GM21825 (cell line): ENCODE measurements at regions not wholly inside any gene's neighbourhood (a gene's known extent, or its start where the extent isn't known, plus 50 kb on each side); places are given as distances from the start of the nearest gene placed in this dataset.
A peak's percentile ranks its signal among the peaks of the same experiment; 100 is the strongest.
"Not testable (repeated sequence)": the region's sequence is repeated elsewhere in the genome, so short reads cannot be mapped to it uniquely, and the experiment has no call there.

Experiments
- ATAC-seq: cut with Tn5 transposase; IDR thresholded peaks from one replicate; pipeline ENCODE4 v1.9.1; 2021; ENCODE audit warnings: mild to moderate bottlenecking, moderate library complexity; ENCODE audit not compliant: unreplicated experiment

DNA sequence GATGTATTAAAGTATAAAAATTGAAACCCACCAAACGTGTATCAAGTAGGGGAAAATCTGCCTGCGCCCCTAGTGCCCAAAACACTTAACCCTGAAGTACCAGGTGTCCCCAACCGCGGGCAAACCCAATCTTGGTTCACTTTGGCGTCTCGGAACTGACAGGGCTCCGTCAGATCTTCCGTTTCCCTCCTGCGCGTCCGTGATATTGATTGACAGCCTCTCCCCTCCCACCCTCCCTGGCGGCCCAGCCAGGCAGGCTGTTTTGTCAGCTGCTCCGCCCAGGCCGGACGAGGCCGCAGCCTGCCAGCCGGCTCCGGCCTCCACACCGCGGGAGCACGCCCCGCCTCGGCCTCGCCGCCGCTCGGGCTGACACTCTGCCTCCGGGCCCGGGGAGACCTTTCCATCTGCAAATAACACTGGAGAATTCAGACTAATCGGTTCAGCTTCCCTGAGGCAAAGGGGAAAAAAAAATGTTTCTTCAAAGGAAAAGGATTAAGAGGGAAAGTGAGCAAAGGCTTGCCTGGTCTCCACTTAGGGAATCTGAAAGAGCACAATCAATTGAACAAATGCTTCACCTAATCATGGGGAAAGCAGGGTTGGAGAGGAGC is 234.9 kb upstream of the MCHR2 start:
- peak; percentile 100 for ATAC-seq

DNA sequence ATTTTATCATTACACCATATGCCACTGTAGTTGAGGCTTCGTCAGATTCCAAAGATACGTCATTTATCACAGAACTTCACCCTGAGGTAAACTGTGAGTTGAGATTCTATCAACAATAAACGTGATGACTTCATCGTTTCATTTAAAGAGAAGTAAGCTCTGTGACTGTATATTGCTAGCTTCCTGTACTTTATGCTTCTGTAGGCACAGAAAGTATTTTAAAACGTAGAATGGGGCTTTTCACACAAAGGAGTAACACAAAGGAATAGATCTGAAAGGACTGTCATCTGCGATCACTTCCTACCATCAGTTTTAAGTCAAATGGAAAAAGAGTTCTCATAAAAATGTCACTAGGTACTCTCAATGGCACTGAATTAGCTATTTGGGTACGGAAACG is 234.4 kb upstream of the MCHR2 start:
- ATAC-seq, result peak; percentile 6

GRCh38 chr6:100226811-100227210 is 232.8 kb upstream of the MCHR2 start:
- no peak for ATAC-seq

DNA sequence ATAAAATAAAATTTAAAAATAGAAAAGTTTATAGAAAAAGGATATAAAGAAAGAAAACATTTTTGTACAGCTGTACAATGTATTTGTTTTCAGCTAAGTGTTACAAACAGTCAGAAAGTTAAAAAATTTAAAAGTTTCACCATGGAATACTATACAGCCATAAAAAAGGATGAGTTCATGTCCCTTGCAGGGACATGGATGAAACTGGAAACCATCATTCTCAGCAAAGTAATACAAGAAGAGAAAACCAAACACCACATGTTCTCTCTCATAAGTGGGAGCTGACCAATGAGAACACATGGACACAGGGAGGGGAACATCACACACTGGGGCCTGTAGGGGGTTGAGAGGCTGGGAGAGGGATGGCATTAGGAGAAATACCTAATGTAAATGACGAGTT is 229.9 kb upstream of the MCHR2 start:
- not testable (repeated sequence) for ATAC-seq

GRCh38 chr6:100220543-100220942 is 226.5 kb upstream of the MCHR2 start:
- ATAC-seq, result no peak

DNA sequence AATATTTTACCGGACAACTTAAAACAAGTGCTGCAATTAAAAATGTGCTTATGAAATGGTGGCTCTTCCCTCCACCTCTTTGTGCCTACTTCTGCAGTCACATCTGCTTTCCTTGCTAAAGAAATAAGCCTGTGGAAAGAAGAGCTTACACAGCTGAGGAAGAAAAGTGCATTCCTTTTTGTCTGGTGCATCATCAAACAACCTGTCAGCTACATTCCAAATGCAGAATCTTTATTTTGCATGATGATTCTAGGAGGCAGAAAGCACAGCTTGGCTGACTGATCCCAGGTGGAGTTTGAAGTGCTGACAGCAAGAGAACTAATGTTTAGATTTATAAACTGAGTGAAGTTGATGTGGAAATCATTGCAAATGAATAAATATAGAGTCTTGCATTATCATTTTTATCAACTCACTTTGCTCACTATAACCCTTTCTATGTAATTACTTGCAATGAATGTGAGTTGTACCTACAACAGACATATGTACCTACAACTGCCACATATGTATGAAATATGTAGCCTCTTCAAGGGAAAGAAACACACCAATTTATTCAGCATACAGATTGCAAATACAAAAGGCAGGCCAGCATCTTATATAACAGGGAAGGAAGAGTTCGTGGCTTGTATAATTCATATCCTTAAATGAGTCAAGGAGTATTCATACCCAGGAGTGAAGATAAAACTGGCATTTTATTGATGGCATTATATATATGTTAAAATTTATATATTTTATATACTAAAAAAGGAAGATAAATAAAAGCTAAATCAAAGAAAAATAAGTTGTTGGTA is 223.4 kb upstream of the MCHR2 start:
- ATAC-seq, result no peak

DNA sequence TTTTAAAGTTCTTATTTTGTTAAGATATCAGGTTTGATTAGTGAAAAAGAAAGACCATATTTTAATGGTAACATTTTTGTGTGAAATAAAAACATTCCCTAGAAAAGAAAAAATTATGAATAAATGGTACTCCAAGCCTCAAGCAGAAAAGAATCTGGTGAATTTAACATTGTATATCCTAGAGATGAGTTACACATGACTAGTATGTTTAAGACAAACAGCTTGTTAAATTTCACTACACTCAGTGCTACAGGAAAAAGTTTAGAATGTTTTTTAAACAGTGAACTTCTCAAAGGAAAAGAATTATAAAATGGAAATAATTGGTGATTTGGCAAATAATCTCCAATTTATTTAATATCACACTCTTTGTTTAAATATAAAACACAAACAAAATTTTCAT is 222.7 kb upstream of the MCHR2 start:
- ATAC-seq, result no peak

DNA sequence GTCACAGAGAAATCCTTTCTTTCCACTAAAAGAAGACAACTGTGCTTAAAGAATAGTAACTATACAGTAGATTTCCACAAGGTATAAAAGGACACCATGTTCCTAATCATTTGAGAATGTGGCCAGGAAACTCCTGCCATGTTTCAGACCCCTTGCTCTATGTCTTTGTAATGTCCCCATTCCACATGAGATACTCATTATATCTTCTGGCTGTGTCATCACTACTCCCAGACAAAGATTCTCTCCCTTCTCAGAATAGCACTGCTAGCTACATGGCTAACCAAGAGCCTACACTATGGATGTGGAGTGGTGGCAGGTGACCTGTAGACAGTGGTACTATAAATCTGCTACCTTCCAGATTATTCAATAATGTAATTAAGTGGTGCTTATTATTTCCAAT is 218.1 kb upstream of the MCHR2 start:
- ATAC-seq, result no peak

DNA sequence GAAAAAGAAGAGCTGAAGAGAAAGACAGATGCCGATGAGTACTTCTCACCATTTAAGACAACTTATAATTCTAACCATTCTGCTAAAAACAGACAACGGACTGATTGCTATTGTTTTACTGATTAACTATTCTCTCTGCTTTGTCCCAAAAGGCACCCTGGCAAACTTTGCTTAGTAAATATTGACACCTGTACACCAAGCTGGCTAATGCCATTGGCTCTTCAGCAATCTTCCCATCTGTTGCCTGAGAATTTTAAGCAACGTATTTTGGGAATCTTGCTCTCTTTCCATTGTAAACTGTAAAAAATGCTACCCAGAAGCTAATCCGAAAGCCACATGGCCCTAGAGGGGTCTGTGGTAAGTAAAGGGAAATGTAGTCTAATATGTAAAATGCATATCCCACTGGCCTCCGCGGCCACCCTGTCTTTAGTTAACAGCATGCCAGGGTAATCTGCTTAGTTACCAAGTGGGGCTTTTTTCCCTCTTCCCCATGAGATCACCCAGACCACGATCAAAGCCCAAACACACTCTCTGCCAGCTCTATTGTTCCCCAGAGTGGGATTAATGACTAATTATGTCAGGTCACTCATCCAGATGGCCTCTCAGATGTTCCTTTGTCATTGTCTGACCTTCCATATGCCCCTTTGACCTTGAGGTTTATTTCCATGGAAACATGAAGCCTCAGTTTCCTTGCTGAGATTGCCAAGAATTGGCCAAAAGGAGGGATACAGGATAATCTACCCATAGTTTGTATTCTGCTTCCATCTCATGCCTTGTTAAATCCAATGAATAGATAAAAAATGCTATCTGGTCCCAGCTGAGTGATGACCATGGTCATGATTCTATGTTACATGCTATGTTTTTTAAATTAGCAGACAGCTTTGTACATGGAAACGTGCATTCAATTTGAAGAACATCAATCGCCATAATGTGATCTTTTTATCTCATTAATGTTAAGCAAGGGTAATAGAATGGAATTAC is 216.4 kb upstream of the MCHR2 start:
- ATAC-seq, result no peak

DNA sequence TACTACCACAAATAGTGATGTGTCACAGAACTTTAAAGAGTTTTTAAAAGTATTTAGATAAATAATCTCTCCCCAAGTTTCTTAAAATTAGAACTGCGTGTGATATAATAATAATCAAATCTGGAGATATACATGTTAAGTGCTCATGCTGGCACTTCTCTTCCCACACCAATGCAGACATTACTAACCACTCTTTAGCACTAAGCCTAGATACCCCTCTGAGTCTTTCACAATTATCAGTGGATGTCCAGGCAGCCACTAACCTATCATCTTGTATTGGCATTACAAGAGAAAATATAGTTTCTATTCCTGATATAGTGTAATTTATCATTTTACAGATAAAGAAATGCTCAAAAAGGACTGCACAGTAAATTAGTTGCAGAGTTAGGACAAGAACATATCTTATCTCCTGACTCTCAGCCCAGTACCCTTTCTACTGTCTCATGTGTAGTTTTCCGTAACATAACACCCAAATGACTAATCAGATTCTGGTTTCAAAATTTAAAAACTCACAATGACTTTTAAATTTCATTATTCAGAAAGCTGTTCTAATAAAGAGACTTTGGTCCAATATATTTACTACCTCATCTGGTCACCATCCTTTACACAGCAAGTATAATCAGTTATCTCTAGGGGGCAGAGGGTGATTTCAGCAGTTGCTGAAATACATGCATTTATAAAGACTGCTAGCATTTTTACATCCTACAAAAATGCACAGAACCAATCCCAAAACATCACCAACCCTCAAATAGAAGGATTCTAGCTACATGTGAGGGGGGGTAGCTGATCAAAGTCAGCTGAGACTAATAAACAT is 215.5 kb upstream of the MCHR2 start:
- ATAC-seq, result no peak

- ATAC-seq, result no peak
These were observed 209.4 kb upstream of the MCHR2 start for GRCh38 chr6:100203400-100203799.

GRCh38 chr6:100202417-100203194 is 208.6 kb upstream of the MCHR2 start:
- no peak for ATAC-seq

GRCh38 chr6:100196214-100196982 is 202.4 kb upstream of the MCHR2 start:
- not testable (repeated sequence) for ATAC-seq

DNA sequence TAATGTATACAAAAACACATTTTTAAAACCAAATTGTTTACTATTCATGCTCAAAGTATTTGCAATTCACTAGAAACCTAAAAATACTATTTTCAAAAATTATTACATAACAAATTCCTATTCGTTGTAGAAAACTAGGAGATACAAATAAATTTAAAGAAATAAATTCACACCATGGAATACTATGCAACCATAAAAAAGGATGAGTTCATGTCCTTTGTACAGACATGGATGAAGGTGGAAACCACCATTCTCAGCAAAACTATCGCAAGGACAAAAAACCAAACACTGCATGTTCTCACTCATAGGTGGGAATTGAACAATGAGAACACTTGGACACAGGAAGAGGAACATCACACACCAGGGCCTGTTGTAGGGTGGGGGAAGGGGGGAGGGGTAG is 201.2 kb upstream of the MCHR2 start:
- not testable (repeated sequence) for ATAC-seq

DNA sequence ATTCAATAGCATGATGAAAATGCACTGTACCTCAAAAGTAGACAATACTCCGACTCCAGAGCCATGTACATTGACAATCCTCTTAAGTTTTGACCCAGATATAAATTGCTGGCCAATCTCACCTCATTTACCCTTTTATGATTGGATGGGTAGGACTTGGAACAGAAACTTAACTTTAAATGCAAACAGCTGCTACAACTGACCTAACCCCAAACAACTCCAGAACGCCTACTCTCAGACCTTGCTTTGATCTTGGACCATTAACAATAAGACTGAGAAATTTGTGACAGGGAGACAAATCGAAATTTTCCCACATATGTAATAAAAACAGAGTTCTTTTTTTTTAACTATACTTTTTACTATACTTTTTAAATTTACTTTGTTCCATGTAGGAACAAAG is 200.5 kb upstream of the MCHR2 start:
- ATAC-seq, result no peak

DNA sequence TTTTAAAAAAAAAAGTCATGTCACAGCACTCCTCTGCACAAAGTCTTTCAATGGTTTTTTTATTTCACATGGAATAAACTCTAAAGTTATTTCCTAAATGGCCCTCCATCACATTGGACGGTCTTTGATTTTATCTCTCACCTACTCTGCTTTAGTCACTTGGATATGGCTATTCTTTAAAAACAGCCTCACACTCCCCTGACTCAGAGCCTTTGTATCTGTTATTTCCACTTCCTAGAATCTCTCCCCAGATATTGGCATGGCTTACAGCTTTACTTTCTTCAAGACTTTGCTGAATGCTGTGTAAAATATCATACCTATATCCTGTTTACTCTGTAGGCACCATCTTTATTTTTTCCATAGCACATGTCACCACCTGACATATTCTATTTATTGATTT is 194.7 kb upstream of the MCHR2 start:
- ATAC-seq, result no peak

DNA sequence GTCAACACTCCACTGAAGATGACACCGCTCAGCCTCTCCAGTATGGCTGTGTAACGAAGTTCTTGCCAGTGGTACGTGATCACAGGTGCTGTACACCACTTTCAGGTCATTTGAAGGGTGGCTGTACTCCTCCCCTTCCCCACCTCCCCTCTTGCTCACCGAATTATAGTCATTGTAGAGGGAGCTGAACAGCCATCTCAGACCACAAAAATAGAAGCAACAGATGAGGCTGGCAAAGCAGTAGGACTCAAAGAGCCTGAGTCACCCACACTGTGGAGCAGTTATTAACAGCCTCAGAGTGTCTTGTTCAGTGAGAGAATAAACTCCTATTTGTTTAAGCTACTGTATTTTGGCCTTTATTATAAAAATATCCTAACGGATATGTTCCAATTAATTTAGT is 192.5 kb upstream of the MCHR2 start:
- ATAC-seq, result no peak

GRCh38 chr6:100185615-100186014 is 191.6 kb upstream of the MCHR2 start:
- peak; percentile 60 for ATAC-seq

DNA sequence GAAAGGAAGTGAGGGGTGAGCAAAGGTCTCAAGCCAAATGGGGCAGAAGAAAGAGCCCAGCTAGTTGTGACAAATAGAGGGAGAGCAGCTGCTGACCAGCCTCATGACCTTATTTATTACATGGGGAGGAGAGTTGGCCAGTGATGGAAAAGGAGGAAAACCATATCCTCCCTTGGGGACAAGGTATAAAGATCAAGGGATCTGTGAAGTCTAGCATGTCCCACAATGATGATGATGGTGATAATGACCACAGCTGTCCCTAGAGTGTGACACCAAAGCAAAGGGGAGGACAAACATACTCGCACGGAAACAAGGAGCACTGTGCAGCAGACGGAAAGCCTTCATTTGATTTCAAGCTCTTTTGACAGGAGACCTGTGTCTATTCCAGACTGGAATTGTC is 190.4 kb upstream of the MCHR2 start:
- no peak for ATAC-seq
